Tibial nerve (tissue), 3 donors: ENCODE measurements at regions not wholly inside any gene's neighbourhood (a gene's known extent, or its start where the extent isn't known, plus 50 kb on each side); places are given as distances from the start of the nearest gene placed in this dataset.

Experiments used
- CTCF ChIP-seq, 5 experiments: fragments of 200-600 bp in 3 of 5; fragments of 450-650 bp in 2 of 5; sonication (generic) in 3 of 5; IDR thresholded peaks; one replicate each; pipeline ENCODE4 v1.5.1; 2016 to 2019; ENCODE audit warnings: antibody characterized with exemption in 5 of 5, mild to moderate bottlenecking in 3 of 5, moderate library complexity in 2 of 5
- POLR2A ChIP-seq, 2 donors: fragments of 450-650 bp; IDR thresholded peaks; one replicate each; pipeline ENCODE4 v1.6.1; 2017; ENCODE audit warnings: antibody characterized with exemption in 2 of 2, mild to moderate bottlenecking in 2 of 2, moderate library complexity in 2 of 2

- TF ChIP-seq POLR2A (IDR thresholded peaks at IDR 0.05) (no peak), CTCF (IDR thresholded peaks at IDR 0.05) (no peak)
Measured at GRCh38 chr22:23503142-23503541, 76.9 kb downstream of the IGLL1 start.
